IMR-90 (cell line): ENCODE measurements at regions not wholly inside any gene's neighbourhood (a gene's known extent, or its start where the extent isn't known, plus 50 kb on each side); places are given as distances from the start of the nearest gene placed in this dataset.

Experiments
- ATAC-seq: fragments of 200-7000 bp; cut with Tn5 transposase; 2 replicates; pipeline ENCODE4 v1.9.1; 2020; ENCODE audit warnings: low read depth, mild to moderate bottlenecking, moderate library complexity
- BruUV-seq: library from RNA; stranded (reverse); fragments of 400-500 nt; replicated peaks from 2 replicates; lab custom pipeline; 2021; lab: Mats Ljungman, UMichigan
- CTCF ChIA-PET: fragments of 300-600 bp; formaldehyde crosslinking; extraction: SDS; loops from one replicate; lab custom pipeline; 2021; ENCODE audit warnings: antibody characterized with exemption; lab: Yijun Ruan, JAX
- POLR2A ChIA-PET: fragments of 300-600 bp; sonication (Branson Sonifier 250); formaldehyde crosslinking; loops from one replicate; lab custom pipeline; 2022; ENCODE audit warnings: antibody characterized with exemption; ENCODE audit not compliant: unreplicated experiment; lab: Charles Lee
- DNase-seq: peaks from one replicate; pipeline ENCODE4 v3.0.0; 2013
- H2AFZ ChIP-seq: replicated peaks from 2 replicates; pipeline ENCODE3; 2013; ENCODE audit warnings: low read length, mild to moderate bottlenecking; ENCODE audit not compliant: poor library complexity
- H2AK5ac ChIP-seq: 2 replicates; pipeline ENCODE4 v1.6.1; 2013; ENCODE audit warnings: low read depth, low read length, inconsistent platforms
- H2AK9ac ChIP-seq: replicated peaks from 2 replicates; pipeline ENCODE3; 2013; ENCODE audit warnings: mild to moderate bottlenecking, low read depth, low read length, moderate library complexity; ENCODE audit not compliant: poor library complexity
- H2BK120ac ChIP-seq: 2 replicates; pipeline ENCODE4 v1.6.1; 2013; ENCODE audit warnings: low read depth, low read length, inconsistent platforms
- H2BK15ac ChIP-seq: 3 replicates; pipeline ENCODE4 v1.6.1; 2013; ENCODE audit warnings: low read depth, low read length, inconsistent platforms
- H2BK20ac ChIP-seq: 2 replicates; pipeline ENCODE4 v1.6.1; 2013; ENCODE audit warnings: low read depth, mild to moderate bottlenecking, inconsistent platforms, low read length, moderate library complexity
- H2BK5ac ChIP-seq: 2 replicates; pipeline ENCODE4 v1.6.1; 2013; ENCODE audit warnings: mild to moderate bottlenecking, low read depth, low read length, inconsistent platforms; ENCODE audit not compliant: poor library complexity, severe bottlenecking
- H3K14ac ChIP-seq: replicated peaks from 2 replicates; pipeline ENCODE4 v1.6.1; 2013; ENCODE audit warnings: low read depth, low read length, inconsistent platforms
- H3K18ac ChIP-seq: 2 replicates; pipeline ENCODE4 v1.6.1; 2013; ENCODE audit warnings: low read depth, low read length, control low read depth
- H3K23ac ChIP-seq: 2 replicates; pipeline ENCODE4 v1.6.1; 2013; ENCODE audit warnings: low read depth, low read length, inconsistent platforms
- H3K27ac ChIP-seq: 2 replicates; pipeline ENCODE4 v1.5.1; 2013; ENCODE audit warnings: mild to moderate bottlenecking, control low read depth, low read length; ENCODE audit not compliant: insufficient read depth
- H3K27me3 ChIP-seq: 2 replicates; pipeline ENCODE4 v1.6.1; 2013; ENCODE audit warnings: low read length; ENCODE audit not compliant: control insufficient read depth, insufficient read depth
- H3K36me3 ChIP-seq: 2 replicates; pipeline ENCODE4 v1.6.1; 2013; ENCODE audit warnings: low read length, mixed read lengths; ENCODE audit not compliant: control insufficient read depth, insufficient read depth
- H3K4ac ChIP-seq: 2 replicates; pipeline ENCODE4 v1.6.1; 2013; ENCODE audit warnings: low read depth, low read length, inconsistent platforms
- H3K4me1 ChIP-seq: 2 replicates; pipeline ENCODE4 v1.6.1; 2013; ENCODE audit warnings: low read length, mixed read lengths; ENCODE audit not compliant: control insufficient read depth, insufficient read depth
- H3K4me2 ChIP-seq: 2 replicates; pipeline ENCODE4 v1.6.1; 2013; ENCODE audit warnings: low read depth, mild to moderate bottlenecking, control low read depth, low read length, moderate library complexity
- H3K4me3 ChIP-seq: 2 replicates; pipeline ENCODE4 v1.5.1; 2013; ENCODE audit warnings: low read depth, mild to moderate bottlenecking, control low read depth, low read length, moderate library complexity; ENCODE audit not compliant: insufficient read depth
- H3K56ac ChIP-seq: 2 replicates; pipeline ENCODE4 v1.6.1; 2013; ENCODE audit warnings: low read length, inconsistent platforms; ENCODE audit not compliant: insufficient read depth; ENCODE audit errors: extremely low read depth
- H3K79me1 ChIP-seq, 2 experiments: 2 replicates each; pipeline ENCODE4 v1.6.1; 2013; ENCODE audit warnings: low read length in 2 of 2, inconsistent platforms in 1 of 2, low read depth in 1 of 2
- H3K9ac ChIP-seq: 2 replicates; pipeline ENCODE4 v1.6.1; 2013; ENCODE audit warnings: low read depth, low read length, control low read depth
- H3K9me1 ChIP-seq: 2 replicates; pipeline ENCODE4 v1.6.1; 2013; ENCODE audit warnings: low read length, inconsistent platforms; ENCODE audit not compliant: insufficient read depth
- H3K9me3 ChIP-seq: 2 replicates; pipeline ENCODE4 v1.6.1; 2013; ENCODE audit warnings: low read length; ENCODE audit not compliant: control insufficient read depth, insufficient read depth
- H4K20me1 ChIP-seq: 2 replicates; pipeline ENCODE4 v1.6.1; 2013; ENCODE audit warnings: low read length, inconsistent platforms; ENCODE audit not compliant: insufficient read depth
- H4K5ac ChIP-seq: 2 replicates; pipeline ENCODE4 v1.6.1; 2013; ENCODE audit warnings: mild to moderate bottlenecking, low read depth, low read length, control low read depth
- H4K8ac ChIP-seq, 2 experiments: 2 replicates each; pipeline ENCODE4 v1.6.1; 2013; ENCODE audit warnings: low read depth in 2 of 2, low read length in 2 of 2, control low read depth in 1 of 2, inconsistent platforms in 1 of 2
- H4K91ac ChIP-seq: 2 replicates; pipeline ENCODE4 v1.6.1; 2013; ENCODE audit warnings: low read depth, low read length, inconsistent platforms; ENCODE audit not compliant: insufficient read depth
- CHD1 ChIP-seq: IDR thresholded peaks from 2 replicates; pipeline ENCODE4 v1.6.1; 2012; ENCODE audit warnings: low read depth, low read length, improper control_type of control experiment
- MAFK ChIP-seq: IDR thresholded peaks from 2 replicates; pipeline ENCODE4 v1.6.1; 2012; ENCODE audit warnings: low read depth, low read length, improper control_type of control experiment
- MXI1 ChIP-seq: IDR thresholded peaks from 2 replicates; pipeline ENCODE4 v1.6.1; 2012; ENCODE audit warnings: low read depth, mild to moderate bottlenecking, low read length, moderate library complexity, borderline replicate concordance
- NFE2L2 ChIP-seq: fragments of 150-350 bp; IDR thresholded peaks from 2 replicates; pipeline ENCODE4 v1.6.1; 2016; ENCODE audit warnings: low read depth, mild to moderate bottlenecking, low read length
- RAD21 ChIP-seq: IDR thresholded peaks from 2 replicates; pipeline ENCODE4 v1.6.1; 2012; ENCODE audit warnings: low read length, improper control_type of control experiment
- RCOR1 ChIP-seq: IDR thresholded peaks from 2 replicates; pipeline ENCODE4 v1.6.1; 2012; ENCODE audit warnings: mild to moderate bottlenecking, low read length, improper control_type of control experiment; ENCODE audit not compliant: insufficient replicate concordance
- RFX5 ChIP-seq: IDR thresholded peaks from 2 replicates; pipeline ENCODE4 v1.8.0; 2012; ENCODE audit warnings: low read depth, mild to moderate bottlenecking, low read length, moderate library complexity
- USF2 ChIP-seq: fragments of 150-350 bp; IDR thresholded peaks from 2 replicates; pipeline ENCODE4 v1.6.1; 2017; ENCODE audit warnings: mild to moderate bottlenecking, antibody characterized with exemption, low read length, low read depth
- WGBS, 2 experiments: methylation state at CpG; one replicate each; pipeline versions ENCODE4 v1.1.5 to v1.1.7; 2013; ENCODE audit warnings: missing lambda C conversion rate in 2 of 2; ENCODE audit not compliant: insufficient read length in 1 of 2; ENCODE audit errors: extremely low coverage in 2 of 2; 5-methylcytosine and 5-hydroxymethylcytosine counted together
- dilution Hi-C: fragments of 300-500 bp; cut with HindIII; formaldehyde crosslinking; loops from one replicate; pipeline ENCODE4 v1.14.3; 2018; ENCODE audit warnings: low sequenced_read_pairs; ENCODE audit not compliant: unreplicated experiment
- in situ Hi-C: fragments of 300-500 bp; cut with MboI; formaldehyde crosslinking; loops from 3 replicates; pipeline ENCODE4 v1.14.3; 2019; ENCODE audit warnings: low sequenced_read_pairs, inconsistent platforms, mixed read lengths
- intact Hi-C: fragments of 100-400 bp; cut with micrococcal nuclease; formaldehyde crosslinking; loops from 2 replicates; pipeline ENCODE4 v1.10.0; 2022

GRCh38 chr10:28928484-28928883 is 251.2 kb downstream of the BAMBI start:
- Histone ChIP-seq H3K9ac (no peak overlapping the region), H3K4me1 (0 out of 2 replicates have a peak, but pooled peaks cover 2% of the 10 kb centered on the region), H4K8ac (no peak overlapping the region), H3K4me2 (no peak overlapping the region), H3K23ac (no peak overlapping the region), H4K5ac (no peak overlapping the region), H3K14ac (no peak overlapping the region), H3K36me3 (no peaks in the 10 kb centered on the region), H2BK20ac (no peak overlapping the region), H4K91ac (no peak overlapping the region), H2AK9ac (no peak overlapping the region), H3K27me3 (no peaks in the 10 kb centered on the region), H3K9me1 (no peaks in the 10 kb centered on the region), H3K56ac (no peak overlapping the region), H2BK120ac (no peak overlapping the region), H2BK5ac (no peak overlapping the region), H2AK5ac (no peak overlapping the region), H4K20me1 (no peaks in the 10 kb centered on the region), H3K27ac (no peak overlapping the region), H3K79me1 (no peaks in the 10 kb centered on the region), H3K4me3 (no peak overlapping the region), H3K4ac (no peak overlapping the region), H2AFZ (no peak overlapping the region), H3K9me3 (no peaks in the 10 kb centered on the region), H3K18ac (no peak overlapping the region), H2BK15ac (no peak overlapping the region)
- BruUV-seq = no TSS peak
- intact Hi-C loops = no loop called here
- DNase-seq = no peak
- TF ChIP-seq MAFK = no peak
- no peak for TF ChIP-seq NFE2L2
- TF ChIP-seq RCOR1 = no peak
- TF ChIP-seq CHD1 = no peak
- TF ChIP-seq USF2 = no peak
- no peak for TF ChIP-seq RAD21
- TF ChIP-seq RFX5 = no peak
- no peak for TF ChIP-seq MXI1
- in situ Hi-C loops = no loop called here
- dilution Hi-C loops = no loop called here
- ChIA-PET CTCF (no interaction called here), POLR2A (no interaction called here)
- 80% methylated on average over 1 of the region's 2 CpGs; no CpG with 5 or more reads in 1 of the 2 experiments for WGBS, 2 experiments
- no peak for ATAC-seq
